SU-DHL-6 (cell line): ENCODE measurements at regions not wholly inside any gene's neighbourhood (a gene's known extent, or its start where the extent isn't known, plus 50 kb on each side); places are given as distances from the start of the nearest gene placed in this dataset.
"Not testable (repeated sequence)": the region's sequence is repeated elsewhere in the genome, so short reads cannot be mapped to it uniquely, and the experiment has no call there.

Experiments used
- H2AFZ ChIP-seq: fragments of 200-600 bp; sonication (generic); 2 replicates; pipeline ENCODE4 v1.6.1; 2014; ENCODE audit warnings: low read depth, mild to moderate bottlenecking, moderate library complexity, mixed read lengths, antibody characterized with exemption, low read length; ENCODE audit not compliant: severe bottlenecking
- H3F3A ChIP-seq: fragments of 200-600 bp; shearing (Covaris generic); 2 replicates; pipeline ENCODE4 v1.6.0; 2016; ENCODE audit warnings: antibody characterized with exemption, mild to moderate bottlenecking; ENCODE audit not compliant: insufficient read depth
- H3K27ac ChIP-seq: fragments of 200-600 bp; sonication (generic); 2 replicates; pipeline ENCODE4 v1.5.1; 2016; ENCODE audit warnings: low read depth, mild to moderate bottlenecking, low read length, moderate library complexity, mixed read lengths
- H3K27me3 ChIP-seq: fragments of 200-600 bp; sonication (generic), shearing (Covaris generic); 2 replicates; pipeline ENCODE4 v1.6.0; 2014; ENCODE audit warnings: mild to moderate bottlenecking, low read length
- H3K36me3 ChIP-seq: fragments of 200-600 bp; sonication (generic); 2 replicates; pipeline ENCODE4 v1.6.1; 2014; ENCODE audit warnings: mild to moderate bottlenecking, low read length, mixed read lengths
- H3K4me2 ChIP-seq: fragments of 300-600, 200-600 bp; shearing (Covaris generic), sonication (generic); 2 replicates; pipeline ENCODE4 v1.6.0; 2014; ENCODE audit warnings: low read length, low read depth, mild to moderate bottlenecking; ENCODE audit not compliant: poor library complexity, severe bottlenecking
- H3K4me3 ChIP-seq: fragments of 200-600 bp; sonication (generic); 2 replicates; pipeline ENCODE4 v1.5.1; 2014; ENCODE audit warnings: antibody characterized with exemption, low read length, mild to moderate bottlenecking, mixed read lengths; ENCODE audit not compliant: insufficient read depth, poor library complexity, severe bottlenecking
- H3K79me2 ChIP-seq: fragments of 200-600 bp; sonication (generic); 2 replicates; pipeline ENCODE4 v1.6.1; 2014; ENCODE audit warnings: mild to moderate bottlenecking, low read length, moderate library complexity; ENCODE audit not compliant: insufficient read depth
- H3K9ac ChIP-seq: fragments of 200-600 bp; sonication (generic); 2 replicates; pipeline ENCODE4 v1.7.0; 2014; ENCODE audit warnings: mild to moderate bottlenecking, low read length
- H3K9me2 ChIP-seq: fragments of 200-600 bp; sonication (generic); replicated peaks from 2 replicates; pipeline ENCODE4 v1.6.1; 2014; ENCODE audit warnings: low read length; ENCODE audit not compliant: insufficient read depth
- H3K9me3 ChIP-seq: fragments of 200-600 bp; sonication (generic); 2 replicates; pipeline ENCODE4 v1.6.1; 2014; ENCODE audit warnings: low read length, mixed read lengths; ENCODE audit not compliant: insufficient read depth
- H4K20me1 ChIP-seq: fragments of 200-600 bp; sonication (generic); 2 replicates; pipeline ENCODE4 v1.6.1; 2014; ENCODE audit warnings: low read depth, mild to moderate bottlenecking, antibody characterized with exemption, low read length, moderate library complexity, mixed read lengths
- EZH2phosphoT487 ChIP-seq: fragments of 200-600 bp; sonication (generic), shearing (Covaris generic); conservative IDR thresholded peaks from 2 replicates; pipeline ENCODE4 v1.6.1; 2018; ENCODE audit warnings: mild to moderate bottlenecking, antibody characterized with exemption, low read length, moderate library complexity, mixed read lengths
- TF ChIP-seq, protein P1 (sequence below): fragments of 200-600 bp; sonication (generic); IDR thresholded peaks from one replicate; pipeline ENCODE4 v1.5.1; 2017; ENCODE audit warnings: antibody characterized with exemption, mild to moderate bottlenecking, low read length, moderate library complexity; ENCODE audit not compliant: insufficient read depth, poor library complexity, severe bottlenecking

DNA sequence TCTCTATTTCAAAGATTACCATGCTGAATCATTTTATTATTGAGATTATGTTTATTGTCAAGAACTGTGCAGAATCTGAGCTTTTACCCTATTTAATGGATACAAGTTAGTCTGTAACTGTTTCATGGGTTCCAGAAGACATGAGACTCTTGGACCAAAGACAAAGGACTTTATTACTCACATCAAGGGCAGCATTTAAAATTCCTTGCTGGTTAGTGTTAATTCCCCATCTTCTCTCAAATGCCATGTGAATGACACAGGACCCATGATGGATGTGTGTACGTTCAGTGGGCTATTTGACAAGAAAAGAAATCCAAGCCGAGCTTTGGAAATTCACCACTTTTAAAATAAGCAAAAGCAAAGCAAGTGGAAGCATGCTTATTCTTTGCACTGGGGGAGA lies 139.9 kb downstream of the PCDH20 start:
- Histone ChIP-seq H3F3A (no peaks in the 10 kb centered on the region), H3K9me3 (no peaks in the 10 kb centered on the region), H3K4me2 (no peak overlapping the region), H3K79me2 (no peaks in the 10 kb centered on the region), H3K27me3 (no peaks in the 10 kb centered on the region), H3K36me3 (no peaks in the 10 kb centered on the region), H4K20me1 (no peaks in the 10 kb centered on the region), H3K27ac (no peak overlapping the region), H3K9me2 (no peaks in the 10 kb centered on the region), H2AFZ (no peak overlapping the region), H3K4me3 (no peak overlapping the region), H3K9ac (no peak overlapping the region)
- TF ChIP-seq, protein P1, sequence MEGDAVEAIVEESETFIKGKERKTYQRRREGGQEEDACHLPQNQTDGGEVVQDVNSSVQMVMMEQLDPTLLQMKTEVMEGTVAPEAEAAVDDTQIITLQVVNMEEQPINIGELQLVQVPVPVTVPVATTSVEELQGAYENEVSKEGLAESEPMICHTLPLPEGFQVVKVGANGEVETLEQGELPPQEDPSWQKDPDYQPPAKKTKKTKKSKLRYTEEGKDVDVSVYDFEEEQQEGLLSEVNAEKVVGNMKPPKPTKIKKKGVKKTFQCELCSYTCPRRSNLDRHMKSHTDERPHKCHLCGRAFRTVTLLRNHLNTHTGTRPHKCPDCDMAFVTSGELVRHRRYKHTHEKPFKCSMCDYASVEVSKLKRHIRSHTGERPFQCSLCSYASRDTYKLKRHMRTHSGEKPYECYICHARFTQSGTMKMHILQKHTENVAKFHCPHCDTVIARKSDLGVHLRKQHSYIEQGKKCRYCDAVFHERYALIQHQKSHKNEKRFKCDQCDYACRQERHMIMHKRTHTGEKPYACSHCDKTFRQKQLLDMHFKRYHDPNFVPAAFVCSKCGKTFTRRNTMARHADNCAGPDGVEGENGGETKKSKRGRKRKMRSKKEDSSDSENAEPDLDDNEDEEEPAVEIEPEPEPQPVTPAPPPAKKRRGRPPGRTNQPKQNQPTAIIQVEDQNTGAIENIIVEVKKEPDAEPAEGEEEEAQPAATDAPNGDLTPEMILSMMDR, result no peak
- TF ChIP-seq EZH2phosphoT487, result no peak

DNA sequence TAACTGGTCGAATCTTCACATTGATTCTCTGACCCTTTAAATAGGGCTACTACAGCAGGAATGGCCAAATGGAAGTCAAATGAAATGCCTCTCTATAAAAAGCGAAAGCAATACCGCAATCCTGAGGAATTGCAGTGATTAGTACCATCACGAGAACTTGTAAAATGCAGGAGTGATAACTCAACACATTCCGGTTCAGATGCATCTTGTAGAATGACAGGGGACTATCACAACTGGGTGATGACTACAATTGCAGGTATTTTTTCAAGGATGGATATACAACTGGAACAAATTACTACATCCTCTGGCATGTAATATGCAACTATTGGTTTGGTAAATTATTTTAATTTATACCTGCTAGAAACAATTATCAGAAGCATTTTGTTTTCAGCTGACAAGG lies 140.4 kb downstream of the PCDH20 start:
- no peaks in the 10 kb centered on the region for H3K9me3 ChIP-seq
- H3K27me3 ChIP-seq, result no peaks in the 10 kb centered on the region
- no peak overlapping the region for H3K4me2 ChIP-seq
- no peaks in the 10 kb centered on the region for H3F3A ChIP-seq
- no peaks in the 10 kb centered on the region for H3K9me2 ChIP-seq
- no peaks in the 10 kb centered on the region for H3K79me2 ChIP-seq
- TF ChIP-seq EZH2phosphoT487, result no peak
- TF ChIP-seq, protein P1, result no peak
- H3K27ac ChIP-seq, result no peak overlapping the region
- no peaks in the 10 kb centered on the region for H4K20me1 ChIP-seq
- no peak overlapping the region for H2AFZ ChIP-seq
- H3K4me3 ChIP-seq, result no peak overlapping the region
- no peaks in the 10 kb centered on the region for H3K36me3 ChIP-seq
- no peak overlapping the region for H3K9ac ChIP-seq

DNA sequence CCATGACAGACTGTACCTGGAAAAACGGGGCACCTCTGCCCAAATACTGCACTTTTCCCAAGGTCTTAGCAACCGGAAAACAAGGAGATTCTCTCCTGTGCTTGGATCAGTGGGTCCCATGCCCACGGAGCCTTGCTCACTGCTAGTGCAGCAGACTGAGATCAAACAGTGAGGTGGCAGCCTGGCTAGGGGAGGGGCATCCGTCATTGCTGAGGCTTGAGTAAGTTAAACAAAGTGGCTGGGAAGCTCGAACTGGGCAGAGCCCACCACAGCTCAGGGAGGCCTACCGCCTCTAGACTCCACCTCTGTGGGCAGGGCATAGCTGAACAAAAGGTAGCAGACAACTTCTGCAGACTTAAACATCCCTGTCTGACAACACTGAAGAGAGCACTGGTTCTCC lies 148.8 kb downstream of the PCDH20 start:
- H3K4me2 ChIP-seq, H2AFZ ChIP-seq, H3K4me3 ChIP-seq, H3K79me2 ChIP-seq, H4K20me1 ChIP-seq, H3K36me3 ChIP-seq, H3K27me3 ChIP-seq, H3K9ac ChIP-seq, H3K27ac ChIP-seq, H3F3A ChIP-seq, H3K9me2 ChIP-seq, H3K9me3 ChIP-seq: not testable (repeated sequence)

DNA sequence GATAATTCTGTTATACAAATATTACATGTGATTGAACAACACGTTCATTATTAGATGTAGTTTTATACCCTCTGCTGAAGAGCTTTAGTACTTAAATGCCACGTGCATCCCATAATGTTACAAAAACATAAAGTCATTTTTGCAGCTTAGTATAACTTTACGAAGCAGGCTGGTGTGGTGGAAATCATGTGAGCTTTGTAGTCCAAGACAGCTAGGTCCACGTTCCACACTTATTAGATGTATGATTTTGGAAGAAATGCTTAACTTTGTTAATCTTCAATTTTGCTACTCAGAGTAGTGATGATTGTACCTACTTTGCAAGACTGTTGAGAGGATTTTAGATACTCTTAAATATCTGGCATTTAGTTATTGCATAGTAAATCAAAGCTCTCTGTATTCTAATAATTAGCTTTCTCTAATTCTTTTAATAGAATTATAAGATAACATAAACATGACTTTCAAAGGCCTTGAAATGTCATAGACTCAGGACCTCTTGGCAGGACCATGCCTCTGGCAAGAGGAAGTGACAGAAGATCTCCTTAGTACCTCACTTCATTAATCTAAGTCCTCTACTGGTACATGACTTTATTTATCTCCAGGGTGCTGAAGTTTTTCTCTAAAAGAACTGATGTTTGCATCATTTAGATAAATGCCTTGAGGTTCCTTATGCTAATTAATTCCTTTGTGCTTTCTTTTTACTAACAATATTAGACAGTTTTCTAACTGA lies 153.7 kb downstream of the PCDH20 start:
- Histone ChIP-seq H3K36me3 (no peaks in the 10 kb centered on the region), H3K9me2 (no peaks in the 10 kb centered on the region), H3K4me2 (no peak overlapping the region), H4K20me1 (no peaks in the 10 kb centered on the region), H3K9me3 (no peaks in the 10 kb centered on the region), H3F3A (no peaks in the 10 kb centered on the region), H3K27ac (no peak overlapping the region), H3K79me2 (no peaks in the 10 kb centered on the region), H3K4me3 (no peak overlapping the region), H3K27me3 (no peaks in the 10 kb centered on the region), H3K9ac (no peak overlapping the region), H2AFZ (no peak overlapping the region)
- TF ChIP-seq, protein P1, result no peak
- TF ChIP-seq EZH2phosphoT487, result no peak
